ENCODE measurements at regions not wholly inside any gene's neighbourhood (a gene's known extent, or its start where the extent isn't known, plus 50 kb on each side); places are given as distances from the start of the nearest gene placed in this dataset.

DNA sequence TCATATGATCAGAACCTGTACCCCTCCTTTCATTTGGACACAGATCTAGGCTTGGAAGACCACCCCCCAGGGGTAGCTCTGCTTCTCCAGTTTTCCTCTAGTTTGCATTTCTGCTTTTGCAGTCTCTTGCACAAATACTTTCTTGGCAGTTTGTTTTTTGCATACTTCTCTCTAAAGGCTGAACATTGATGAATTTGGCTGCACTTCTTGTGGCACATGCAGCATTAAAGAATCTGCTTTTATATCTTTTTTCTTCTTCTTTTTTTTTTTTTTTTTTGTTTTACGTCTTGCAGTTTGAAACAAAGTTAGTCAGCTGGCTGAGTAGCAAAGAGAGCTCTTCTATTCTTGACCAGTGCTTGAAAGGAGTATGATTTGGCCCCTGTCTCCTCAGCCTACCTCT lies 273.0 kb downstream of the GLUD2 start:
- TF ChIP-seq CTCF (IDR thresholded peaks at IDR 0.05; ENCODE audit: low read depth, low read length) = no peak
- no peak for TF ChIP-seq EZH2phosphoT487 (IDR thresholded peaks at IDR 0.05; ENCODE audit: low read depth)
